ENCODE measurements at regions not wholly inside any gene's neighbourhood (a gene's known extent, or its start where the extent isn't known, plus 50 kb on each side); places are given as distances from the start of the nearest gene placed in this dataset.

GRCh38 chr3:17882981-17883380 lies 140.6 kb upstream of the TBC1D5 start:
- no peak for TF ChIP-seq CTCF (IDR thresholded peaks at IDR 0.05; ENCODE audit: insufficient read depth, low read length)
- no peak for TF ChIP-seq REST (IDR thresholded peaks at IDR 0.05; ENCODE audit: insufficient replicate concordance, low read depth)
- no peak for TF ChIP-seq GABPA (IDR thresholded peaks at IDR 0.05; ENCODE audit: low read depth)
- no peak for TF ChIP-seq POLR2AphosphoS5 (IDR thresholded peaks at IDR 0.05; ENCODE audit: low read depth)
- no peak for TF ChIP-seq SPI1 (IDR thresholded peaks at IDR 0.05; ENCODE audit: borderline replicate concordance, low read depth)

All from HL-60 (cell line).